Esophagus squamous epithelium (tissue), 4 donors: ENCODE measurements at regions not wholly inside any gene's neighbourhood (a gene's known extent, or its start where the extent isn't known, plus 50 kb on each side); places are given as distances from the start of the nearest gene placed in this dataset.

Experiments used
- CTCF ChIP-seq, 6 experiments: fragments of 450-650 bp in 4 of 6; fragments of 200-600 bp in 2 of 6; sonication (generic) in 2 of 6; IDR thresholded peaks; one replicate each; pipeline ENCODE4 v1.5.1; 2016 to 2019; ENCODE audit warnings: antibody characterized with exemption in 6 of 6, mild to moderate bottlenecking in 4 of 6, moderate library complexity in 4 of 6
- POLR2A ChIP-seq, 4 donors: fragments of 450-650 bp; IDR thresholded peaks; one replicate each; pipeline ENCODE4 v1.6.1; 2017; ENCODE audit warnings: antibody characterized with exemption in 4 of 4, mild to moderate bottlenecking in 4 of 4, moderate library complexity in 3 of 4

GRCh38 chr3:27900316-27900715, 178.2 kb upstream of the EOMES start:
- TF ChIP-seq CTCF (IDR thresholded peaks at IDR 0.05) (no peak), POLR2A (IDR thresholded peaks at IDR 0.05) (no peak)
